Transverse colon (tissue), 4 donors: ENCODE measurements at regions not wholly inside any gene's neighbourhood (a gene's known extent, or its start where the extent isn't known, plus 50 kb on each side); places are given as distances from the start of the nearest gene placed in this dataset.

Source experiments
- DNase-seq: peaks from one replicate; pipeline ENCODE4 v3.0.0-alpha.2; 2019
- H3K27ac ChIP-seq, 4 donors: fragments of 200-600 bp; sonication (generic); 2 replicates each; pipeline ENCODE4 v1.5.1; 2016 to 2018; ENCODE audit warnings: inconsistent platforms in 4 of 4
- H3K27me3 ChIP-seq: fragments of 200-600 bp; sonication (generic); 2 replicates; pipeline ENCODE4 v1.5.1; 2017; ENCODE audit warnings: inconsistent platforms
- H3K36me3 ChIP-seq, 4 donors: fragments of 200-600 bp; sonication (generic); 2 replicates each; pipeline ENCODE4 v1.5.1; 2017 to 2019; ENCODE audit warnings: inconsistent platforms in 4 of 4
- H3K4me1 ChIP-seq, 4 donors: fragments of 200-600 bp; sonication (generic); 2 replicates each; pipeline ENCODE4 v1.5.1; 2017 to 2020; ENCODE audit warnings: inconsistent platforms in 4 of 4
- H3K4me3 ChIP-seq, 4 donors: fragments of 200-600 bp; sonication (generic); 1 replicate in 1 of 4; 2 replicates in 3 of 4; pipeline versions ENCODE4 v1.5.1 to v1.6.1; 2017 to 2019; ENCODE audit warnings: inconsistent platforms in 4 of 4
- H3K9me3 ChIP-seq, 2 donors: fragments of 200-600 bp; sonication (generic); 2 replicates each; pipeline ENCODE4 v1.5.1; 2017 to 2019; ENCODE audit warnings: inconsistent platforms in 2 of 2
- CTCF ChIP-seq, 5 experiments: fragments of 200-600 bp in 3 of 5; fragments of 450-650 bp in 2 of 5; sonication (generic) in 3 of 5; IDR thresholded peaks; 1 replicate in 2 of 5; 2 replicates in 3 of 5; pipeline ENCODE4 v1.5.1; 2016 to 2017; ENCODE audit warnings: antibody characterized with exemption in 5 of 5, inconsistent platforms in 3 of 5, mild to moderate bottlenecking in 2 of 5, moderate library complexity in 1 of 5
- EP300 ChIP-seq: sonication (generic); formaldehyde crosslinking; IDR thresholded peaks from one replicate; pipeline ENCODE4 v1.6.1; 2017; ENCODE audit warnings: antibody characterized with exemption, low read depth
- POLR2A ChIP-seq: fragments of 450-650 bp; IDR thresholded peaks from one replicate; pipeline ENCODE4 v1.6.1; 2016; ENCODE audit warnings: antibody characterized with exemption, mild to moderate bottlenecking, moderate library complexity
- POLR2AphosphoS5 ChIP-seq, 3 donors: sonication (generic); formaldehyde crosslinking; IDR thresholded peaks; one replicate each; pipeline ENCODE4 v1.6.1; 2016; ENCODE audit warnings: antibody characterized with exemption in 3 of 3
- whole genome bisulfite sequencing, 2 donors: methylation state at CpG; one replicate each; pipeline ENCODE4 v1.1.5; 2018; ENCODE audit warnings: low coverage in 1 of 2; 5-methylcytosine and 5-hydroxymethylcytosine counted together
- in situ Hi-C, 4 donors: fragments of 200-750 bp; cut with MboI; loops; one replicate each; pipeline versions ENCODE4 v1.15.0 to v1.15.1; 2017; ENCODE audit warnings: low sequenced_read_pairs in 3 of 4, low pct_ligation_motif_present in 1 of 4, low pct_unique_long_range_greater_than_20kb in 1 of 4
- intact Hi-C: fragments of 100-400 bp; cut with DNase I; formaldehyde crosslinking; loops from one replicate; pipeline ENCODE4 v1.15.1; 2023; ENCODE audit warnings: low total_unique reads

- intact Hi-C loops, result no loop called here
- TF ChIP-seq EP300 (no peak), CTCF (IDR thresholded peaks at IDR 0.05) (no peak), POLR2A (no peak)
- Histone ChIP-seq H3K4me3 (no peak overlapping the region), H3K9me3 (no peaks in the 10 kb centered on the region), H3K4me1 (peaks cover 0 to 38% (median 15%) of the 10 kb centered on the region in 4 donors), H3K36me3 (no peaks in the 10 kb centered on the region), H3K27ac (no peak overlapping the region), H3K27me3 (no peaks in the 10 kb centered on the region)
- in situ Hi-C loops, result no loop called here
- no peak for DNase-seq
- 87 to 88% methylated on average over 2 of the region's 2 CpGs for WGBS, 2 donors
Measured at GRCh38 chr3:177528306-177529070, 331.2 kb upstream of the TBL1XR1 start.

- intact Hi-C loops (no loop called here), in situ Hi-C loops (no loop called here)
- H3K4me3 ChIP-seq, result no peak overlapping the region
- H3K27me3 ChIP-seq, result no peaks in the 10 kb centered on the region
- no peaks in the 10 kb centered on the region for H3K9me3 ChIP-seq
- TF ChIP-seq CTCF (IDR thresholded peaks at IDR 0.05) (no peak), POLR2AphosphoS5 (IDR thresholded peaks at IDR 0.05) (no peak), POLR2A (no peak), EP300 (no peak)
- peaks cover 0 to 32% (median 13%) of the 10 kb centered on the region in 4 donors for H3K4me1 ChIP-seq
- H3K27ac ChIP-seq, result no peak overlapping the region
- no peaks in the 10 kb centered on the region for H3K36me3 ChIP-seq
- WGBS, 2 donors, result 79 to 100% methylated on average over 1 of the region's 1 CpG
- DNase-seq, result no peak
Measured at GRCh38 chr3:177529071-177529550, 331.8 kb upstream of the TBL1XR1 start.

DNA sequence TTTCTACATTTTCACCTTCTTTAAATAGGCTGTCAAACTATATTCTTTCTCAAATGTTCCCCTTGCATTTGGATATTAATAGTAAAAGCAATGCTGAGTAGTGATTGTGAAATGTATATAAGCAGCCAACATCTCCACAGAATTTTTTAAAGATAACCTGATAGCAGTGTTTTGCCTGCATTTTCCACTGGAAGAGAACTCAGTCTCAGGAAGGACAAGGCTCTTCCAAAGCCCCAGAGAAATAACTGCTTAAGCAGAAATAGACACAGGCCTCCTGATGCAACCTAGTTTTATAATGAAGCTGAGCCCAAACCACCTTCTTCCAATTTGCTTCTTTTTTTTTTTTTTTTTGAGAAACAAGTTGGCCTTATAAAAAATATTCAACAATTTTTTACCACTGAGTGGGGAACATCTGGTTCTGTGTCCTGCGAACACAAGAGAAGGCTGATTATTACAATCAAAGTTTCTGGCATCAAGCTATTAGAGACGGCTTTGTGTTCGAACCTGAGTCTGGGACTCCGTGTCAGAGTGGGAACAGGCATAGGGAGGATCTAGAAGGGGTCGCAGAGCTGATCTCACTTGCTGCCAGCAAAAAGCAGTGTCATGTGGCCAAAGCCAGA is 332.5 kb upstream of the TBL1XR1 start:
- H3K4me3 ChIP-seq, result no peak overlapping the region
- H3K9me3 ChIP-seq, result no peaks in the 10 kb centered on the region
- no peak for DNase-seq
- 89 to 100% methylated on average over 2 to 5 of the region's 5 CpGs for WGBS, 2 donors
- H3K27me3 ChIP-seq, result no peaks in the 10 kb centered on the region
- intact Hi-C loops (no loop called here), in situ Hi-C loops (no loop called here)
- H3K36me3 ChIP-seq, result no peaks in the 10 kb centered on the region
- TF ChIP-seq POLR2A, result no peak
- no peak for TF ChIP-seq EP300
- no peak for TF ChIP-seq CTCF (IDR thresholded peaks at IDR 0.05)
- no peak for TF ChIP-seq POLR2AphosphoS5 (IDR thresholded peaks at IDR 0.05)
- no peak overlapping the region for H3K27ac ChIP-seq
- H3K4me1 ChIP-seq, result peaks cover 0 to 26% (median 10%) of the 10 kb centered on the region in 4 donors

DNA sequence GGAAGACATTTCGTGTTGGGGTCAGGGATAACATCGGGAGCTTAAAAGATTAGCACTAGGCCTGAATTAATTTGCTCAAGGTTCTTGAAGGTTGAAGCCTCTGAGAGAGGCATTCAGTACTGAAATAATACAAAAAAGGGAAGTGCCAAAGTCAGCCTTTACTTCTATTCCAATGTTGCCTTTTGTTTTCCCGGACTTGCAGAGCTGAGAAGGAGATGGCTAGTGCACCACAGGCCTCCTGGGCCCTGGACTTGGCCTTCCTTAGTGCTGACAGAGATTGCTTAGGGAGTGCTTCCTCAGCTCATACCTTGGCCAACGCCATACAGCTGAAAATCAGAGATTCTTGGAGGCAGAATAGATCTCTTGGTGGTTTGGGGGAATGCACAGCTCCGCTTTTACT is 333.6 kb upstream of the TBL1XR1 start:
- Histone ChIP-seq H3K36me3 (no peaks in the 10 kb centered on the region), H3K4me3 (no peak overlapping the region), H3K9me3 (no peaks in the 10 kb centered on the region), H3K27ac (no peak overlapping the region), H3K4me1 (peaks cover 0 to 21% (median 8%) of the 10 kb centered on the region in 4 donors), H3K27me3 (no peaks in the 10 kb centered on the region)
- no peak for TF ChIP-seq CTCF (IDR thresholded peaks at IDR 0.05)
- intact Hi-C loops (no loop called here), in situ Hi-C loops (no loop called here)
- WGBS, 2 donors, result 81 to 96% methylated on average over 3 to 5 of the region's 5 CpGs
- DNase-seq, result no peak
